Epithelial cell of esophagus (primary cell): ENCODE measurements at regions not wholly inside any gene's neighbourhood (a gene's known extent, or its start where the extent isn't known, plus 50 kb on each side); places are given as distances from the start of the nearest gene placed in this dataset.

Experiments
- DNase-seq: peaks from one replicate; pipeline ENCODE4 v3.0.0; 2010; ENCODE audit warnings: low read depth
- H3K4me3 ChIP-seq: 2 replicates; pipeline ENCODE4 v1.5.1; 2011; ENCODE audit warnings: mild to moderate bottlenecking, low read length, control low read depth
- CTCF ChIP-seq: IDR thresholded peaks from 2 replicates; pipeline ENCODE4 v1.5.1; 2011; ENCODE audit warnings: low read depth, mild to moderate bottlenecking, low read length, control low read depth, inconsistent platforms; ENCODE audit not compliant: insufficient read depth; ENCODE audit errors: missing control alignments

- DNase-seq: no peak
- H3K4me3 ChIP-seq: no peak overlapping the region
- no peak for TF ChIP-seq CTCF
Observed at GRCh38 chr4:11881947-11882346, 453.3 kb upstream of the HS3ST1 start.

- no peak overlapping the region for H3K4me3 ChIP-seq
- no peak for DNase-seq
- no peak for TF ChIP-seq CTCF
Observed at GRCh38 chr4:11881364-11881763, 452.7 kb upstream of the HS3ST1 start.

GRCh38 chr4:11878241-11878640 is 449.5 kb upstream of the HS3ST1 start:
- TF ChIP-seq CTCF: no peak
- H3K4me3 ChIP-seq: no peak overlapping the region
- no peak for DNase-seq

- no peak for TF ChIP-seq CTCF
- H3K4me3 ChIP-seq: no peak overlapping the region
- DNase-seq: no peak
Observed at GRCh38 chr4:11876104-11876503, 447.4 kb upstream of the HS3ST1 start.

GRCh38 chr4:11869191-11869870 is 440.6 kb upstream of the HS3ST1 start:
- no peak overlapping the region for H3K4me3 ChIP-seq
- no peak for DNase-seq
- TF ChIP-seq CTCF: no peak

- DNase-seq: no peak
- no peak for TF ChIP-seq CTCF
- no peak overlapping the region for H3K4me3 ChIP-seq
Observed at GRCh38 chr4:11866391-11866790, 437.7 kb upstream of the HS3ST1 start.

- H3K4me3 ChIP-seq: no peak overlapping the region
- no peak for TF ChIP-seq CTCF
- no peak for DNase-seq
Observed at GRCh38 chr4:11860996-11861395, 432.3 kb upstream of the HS3ST1 start.
